PFSK-1 (cell line): ENCODE measurements at regions not wholly inside any gene's neighbourhood (a gene's known extent, or its start where the extent isn't known, plus 50 kb on each side); places are given as distances from the start of the nearest gene placed in this dataset.

Source experiments
- POLR2AphosphoS5 ChIP-seq: IDR thresholded peaks from 2 replicates; pipeline ENCODE4 v1.6.1; 2012; ENCODE audit warnings: low read depth, mild to moderate bottlenecking, control low read depth, low read length, moderate library complexity
- REST ChIP-seq, 2 experiments: IDR thresholded peaks; 2 replicates each; pipeline versions ENCODE4 v1.6.1 to v1.8.0; 2011 to 2012; ENCODE audit warnings: low read depth in 2 of 2, low read length in 2 of 2, control low read depth in 1 of 2, inconsistent platforms in 1 of 2, mild to moderate bottlenecking in 1 of 2, moderate library complexity in 1 of 2; ENCODE audit not compliant: insufficient read depth in 1 of 2
- SIN3A ChIP-seq: IDR thresholded peaks from 2 replicates; pipeline ENCODE4 v1.6.1; 2012; ENCODE audit warnings: mild to moderate bottlenecking, low read length, moderate library complexity, borderline replicate concordance; ENCODE audit not compliant: insufficient read depth
- TAF1 ChIP-seq: IDR thresholded peaks from 2 replicates; pipeline ENCODE4 v1.6.1; 2012; ENCODE audit warnings: low read length, control low read depth, borderline replicate concordance; ENCODE audit not compliant: insufficient read depth

- TF ChIP-seq SIN3A (no peak), POLR2AphosphoS5 (no peak), REST (IDR thresholded peaks at IDR 0.05; ENCODE audit: insufficient read depth in 1 of 2, low read depth in 2 of 2, low read length in 2 of 2) (no peak), TAF1 (no peak)
Measured at GRCh38 chr14:98223106-98223505, 1048.9 kb downstream of the BCL11B start.
